CD8-positive, alpha-beta memory T cell (primary cell): ENCODE measurements at regions not wholly inside any gene's neighbourhood (a gene's known extent, or its start where the extent isn't known, plus 50 kb on each side); places are given as distances from the start of the nearest gene placed in this dataset.

Experiments
- CTCF ChIA-PET: fragments of 350-600 bp; sonication (Branson Sonifier 250); formaldehyde crosslinking; loops from one replicate; lab custom pipeline; 2021; ENCODE audit warnings: antibody characterized with exemption; lab: Charles Lee
- POLR2A ChIA-PET: fragments of 350-600 bp; sonication (Branson Sonifier 250); formaldehyde crosslinking; loops from one replicate; lab custom pipeline; 2021; ENCODE audit warnings: antibody characterized with exemption; lab: Charles Lee
- DNase-seq, 5 donors: peaks; one replicate each; pipeline versions ENCODE4 v3.0.0 to v3.0.0-alpha.2; 2020 to 2022; ENCODE audit warnings: mixed read lengths in 1 of 5
- H3K27ac ChIP-seq: one replicate; pipeline ENCODE4 v1.7.0; 2013; ENCODE audit warnings: low read depth, mild to moderate bottlenecking, low read length, moderate library complexity
- H3K27me3 ChIP-seq: 2 replicates; pipeline ENCODE4 v1.7.0; 2013; ENCODE audit warnings: low read length, mild to moderate bottlenecking; ENCODE audit not compliant: insufficient read depth, poor library complexity, severe bottlenecking
- H3K36me3 ChIP-seq: 2 replicates; pipeline ENCODE4 v1.7.0; 2013; ENCODE audit warnings: mild to moderate bottlenecking, low read length, moderate library complexity; ENCODE audit not compliant: insufficient read depth
- H3K4me1 ChIP-seq: 2 replicates; pipeline ENCODE4 v1.7.0; 2013; ENCODE audit warnings: mild to moderate bottlenecking, low read length, moderate library complexity; ENCODE audit not compliant: insufficient read depth
- H3K4me3 ChIP-seq: 2 replicates; pipeline ENCODE4 v1.7.0; 2013; ENCODE audit warnings: mild to moderate bottlenecking, low read length
- H3K9me3 ChIP-seq: 2 replicates; pipeline ENCODE4 v1.7.0; 2013; ENCODE audit warnings: mild to moderate bottlenecking, low read length
- H3K27ac Mint-ChIP-seq, 8 donors: one replicate each; pipeline ENCODE4 v1.8.0; 2020 to 2021; ENCODE audit warnings: mixed read lengths in 8 of 8, mild to moderate bottlenecking in 6 of 8, inconsistent platforms in 3 of 8, moderate library complexity in 3 of 8
- H3K27me3 Mint-ChIP-seq, 2 donors: one replicate each; pipeline ENCODE4 v1.8.0; 2020 to 2021; ENCODE audit warnings: mixed read lengths in 2 of 2, mild to moderate bottlenecking in 1 of 2, moderate library complexity in 1 of 2
- H3K36me3 Mint-ChIP-seq, 3 donors: one replicate each; pipeline ENCODE4 v1.8.0; 2020 to 2021; ENCODE audit warnings: mixed read lengths in 3 of 3, inconsistent platforms in 1 of 3, mild to moderate bottlenecking in 1 of 3
- H3K4me1 Mint-ChIP-seq, 3 donors: one replicate each; pipeline ENCODE4 v1.8.0; 2020 to 2021; ENCODE audit warnings: mixed read lengths in 3 of 3, inconsistent platforms in 1 of 3, mild to moderate bottlenecking in 1 of 3
- H3K4me3 Mint-ChIP-seq, 7 donors: one replicate each; pipeline ENCODE4 v1.8.0; 2020 to 2021; ENCODE audit warnings: mixed read lengths in 7 of 7, mild to moderate bottlenecking in 6 of 7, moderate library complexity in 4 of 7, inconsistent platforms in 2 of 7
- H3K9me3 Mint-ChIP-seq, 5 donors: one replicate each; pipeline ENCODE4 v1.8.0; 2020 to 2022; ENCODE audit warnings: mixed read lengths in 5 of 5, mild to moderate bottlenecking in 3 of 5, moderate library complexity in 2 of 5, inconsistent platforms in 1 of 5

DNA sequence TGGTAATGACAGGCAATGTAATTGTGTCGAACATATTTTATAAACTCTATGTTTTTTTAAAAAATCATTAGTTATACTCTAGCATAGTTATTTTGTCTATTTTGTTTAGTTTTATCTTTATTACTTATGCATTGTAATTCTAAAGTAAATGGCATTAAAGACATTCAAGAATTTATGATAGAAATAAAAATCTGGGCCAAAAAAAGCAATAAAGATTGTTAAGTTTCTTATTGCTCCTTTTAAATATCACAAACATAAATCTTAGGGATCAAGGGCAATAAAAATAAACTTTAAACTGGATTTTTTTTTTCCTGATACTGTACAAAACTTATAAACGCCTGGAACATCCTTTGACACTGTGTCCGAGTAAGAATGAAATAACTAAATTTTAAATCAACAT is 931.5 kb upstream of the EYS start:
- CTCF ChIA-PET: no interaction called here
- Histone ChIP-seq H3K4me3 (no peak overlapping the region), H3K27me3 (no peaks in the 10 kb centered on the region), H3K36me3 (no peaks in the 10 kb centered on the region), H3K4me1 (no peaks in the 10 kb centered on the region), H3K9me3 (no peaks in the 10 kb centered on the region), H3K27ac (no peak overlapping the region)
- Mint-ChIP-seq H3K4me1 (no peaks in the 10 kb centered on the region), H3K9me3 (peaks cover 0 to 18% (median 10%) of the 10 kb centered on the region in 5 donors), H3K27ac (no peak overlapping the region), H3K36me3 (no peaks in the 10 kb centered on the region), H3K27me3 (no peaks in the 10 kb centered on the region), H3K4me3 (no peak overlapping the region)
- DNase-seq: no peak
- POLR2A ChIA-PET: no interaction called here

DNA sequence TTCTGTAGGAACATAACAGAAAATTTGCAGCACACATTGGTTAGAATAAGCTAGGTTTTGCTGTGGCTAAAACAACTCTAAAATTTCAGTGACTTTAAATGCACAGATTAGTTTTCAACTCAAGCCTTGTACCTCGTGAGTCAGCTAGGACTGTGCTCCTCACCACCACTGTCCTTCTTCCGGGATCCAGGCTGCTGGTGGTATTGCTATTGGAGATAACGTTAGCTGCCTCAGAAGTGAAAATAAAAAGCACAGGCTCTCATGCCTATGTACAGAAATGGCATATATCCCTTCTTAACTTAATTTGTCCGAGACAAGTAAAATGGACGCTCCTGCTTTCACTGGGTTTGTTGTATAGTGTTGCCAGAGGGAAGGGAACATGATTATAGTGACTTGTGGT is 931.1 kb upstream of the EYS start:
- Histone ChIP-seq H3K27me3 (no peaks in the 10 kb centered on the region), H3K4me3 (no peak overlapping the region), H3K36me3 (no peaks in the 10 kb centered on the region), H3K27ac (no peak overlapping the region), H3K9me3 (no peaks in the 10 kb centered on the region), H3K4me1 (no peaks in the 10 kb centered on the region)
- no peaks in the 10 kb centered on the region for H3K4me1 Mint-ChIP-seq
- CTCF ChIA-PET: no interaction called here
- POLR2A ChIA-PET: no interaction called here
- H3K27me3 Mint-ChIP-seq: no peaks in the 10 kb centered on the region
- no peaks in the 10 kb centered on the region for H3K36me3 Mint-ChIP-seq
- no peak overlapping the region for H3K27ac Mint-ChIP-seq
- H3K4me3 Mint-ChIP-seq: no peak overlapping the region
- no peak for DNase-seq
- peaks cover 3 to 17% (median 11%) of the 10 kb centered on the region in 5 donors for H3K9me3 Mint-ChIP-seq

DNA sequence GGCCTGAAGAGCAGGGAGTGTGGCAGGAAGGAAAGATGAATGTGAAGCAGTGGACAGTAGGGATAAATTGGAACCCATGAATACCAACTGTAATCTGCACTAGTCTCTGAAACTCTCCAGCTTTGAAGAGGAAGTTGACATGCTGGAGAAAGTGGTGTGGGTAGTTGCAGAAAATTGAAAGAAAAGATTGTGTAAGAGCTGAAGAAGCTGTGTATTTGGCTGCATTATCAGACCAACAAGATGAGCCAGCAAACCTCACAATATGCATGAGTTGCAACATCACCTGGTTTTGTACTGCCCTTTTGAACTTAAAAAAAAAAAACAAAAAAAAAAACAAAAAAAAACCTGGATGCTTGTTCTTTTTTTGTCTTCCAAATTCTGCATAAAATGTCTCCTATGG is 921.9 kb upstream of the EYS start:
- no peak overlapping the region for H3K4me3 Mint-ChIP-seq
- H3K4me1 ChIP-seq: no peaks in the 10 kb centered on the region
- POLR2A ChIA-PET: no interaction called here
- H3K4me1 Mint-ChIP-seq: no peaks in the 10 kb centered on the region
- no peak for DNase-seq
- no peaks in the 10 kb centered on the region for H3K27me3 ChIP-seq
- no peak overlapping the region for H3K27ac Mint-ChIP-seq
- H3K36me3 ChIP-seq: no peaks in the 10 kb centered on the region
- no peaks in the 10 kb centered on the region for H3K27me3 Mint-ChIP-seq
- H3K9me3 Mint-ChIP-seq: peaks cover 8 to 27% (median 16%) of the 10 kb centered on the region in 5 donors
- H3K9me3 ChIP-seq: no peaks in the 10 kb centered on the region
- no peak overlapping the region for H3K4me3 ChIP-seq
- CTCF ChIA-PET: no interaction called here
- H3K27ac ChIP-seq: no peak overlapping the region
- H3K36me3 Mint-ChIP-seq: no peaks in the 10 kb centered on the region

DNA sequence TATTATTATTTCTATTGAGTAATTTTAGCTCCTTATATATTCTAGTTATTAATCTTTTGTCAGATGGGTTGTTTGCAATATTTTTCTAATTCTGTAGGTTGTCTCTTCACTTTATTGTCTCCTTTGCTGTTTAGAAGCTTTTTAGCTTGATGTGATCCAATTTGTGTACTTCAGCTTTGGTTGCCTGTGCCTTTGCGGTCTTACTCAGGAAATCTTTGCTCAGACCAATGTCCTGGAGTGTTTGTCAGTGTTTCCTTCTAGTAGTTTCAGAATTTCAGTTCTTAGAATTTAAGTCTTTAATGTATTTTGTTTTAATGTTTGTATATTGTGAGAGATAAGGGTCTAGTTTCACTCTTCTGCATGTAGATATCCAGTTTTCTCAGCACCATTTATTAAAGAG is 916.0 kb upstream of the EYS start:
- H3K4me3 Mint-ChIP-seq: no peak overlapping the region
- no peak overlapping the region for H3K27ac ChIP-seq
- H3K27me3 ChIP-seq: no peaks in the 10 kb centered on the region
- no peaks in the 10 kb centered on the region for H3K27me3 Mint-ChIP-seq
- no peaks in the 10 kb centered on the region for H3K36me3 ChIP-seq
- no peak overlapping the region for H3K4me3 ChIP-seq
- H3K9me3 Mint-ChIP-seq: peaks cover 6 to 23% (median 12%) of the 10 kb centered on the region in 5 donors
- H3K36me3 Mint-ChIP-seq: no peaks in the 10 kb centered on the region
- ChIA-PET POLR2A (no interaction called here), CTCF (no interaction called here)
- H3K9me3 ChIP-seq: no peaks in the 10 kb centered on the region
- no peak overlapping the region for H3K27ac Mint-ChIP-seq
- H3K4me1 Mint-ChIP-seq: no peaks in the 10 kb centered on the region
- DNase-seq: no peak
- H3K4me1 ChIP-seq: no peaks in the 10 kb centered on the region

DNA sequence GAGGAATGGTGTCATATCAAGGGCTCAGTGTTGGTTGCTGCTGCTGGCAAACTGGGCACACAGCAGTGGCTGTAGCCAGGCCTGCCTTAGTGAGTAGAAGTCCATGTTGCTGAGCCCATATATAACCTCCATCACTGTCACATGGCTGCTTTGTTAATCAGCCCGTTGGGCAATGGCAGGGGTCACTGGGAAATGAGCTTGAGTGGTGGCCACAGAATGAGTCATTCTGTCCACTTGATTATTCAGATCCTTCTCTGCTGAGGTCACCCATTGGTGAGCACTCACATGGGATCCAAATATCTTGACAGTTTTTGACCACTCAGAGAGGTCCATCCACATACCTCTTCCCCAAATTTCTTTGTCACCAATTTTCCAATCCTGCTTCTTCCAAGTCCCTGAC is 898.9 kb upstream of the EYS start:
- H3K27me3 ChIP-seq: no peaks in the 10 kb centered on the region
- H3K4me3 ChIP-seq: no peak overlapping the region
- Mint-ChIP-seq H3K27ac (no peak overlapping the region), H3K4me1 (no peaks in the 10 kb centered on the region), H3K27me3 (no peaks in the 10 kb centered on the region), H3K36me3 (no peaks in the 10 kb centered on the region), H3K9me3 (peaks cover 7 to 18% (median 9%) of the 10 kb centered on the region in 5 donors), H3K4me3 (no peak overlapping the region)
- ChIA-PET POLR2A (no interaction called here), CTCF (no interaction called here)
- no peak for DNase-seq
- H3K27ac ChIP-seq: no peak overlapping the region
- H3K4me1 ChIP-seq: no peaks in the 10 kb centered on the region
- no peaks in the 10 kb centered on the region for H3K9me3 ChIP-seq
- H3K36me3 ChIP-seq: no peaks in the 10 kb centered on the region

DNA sequence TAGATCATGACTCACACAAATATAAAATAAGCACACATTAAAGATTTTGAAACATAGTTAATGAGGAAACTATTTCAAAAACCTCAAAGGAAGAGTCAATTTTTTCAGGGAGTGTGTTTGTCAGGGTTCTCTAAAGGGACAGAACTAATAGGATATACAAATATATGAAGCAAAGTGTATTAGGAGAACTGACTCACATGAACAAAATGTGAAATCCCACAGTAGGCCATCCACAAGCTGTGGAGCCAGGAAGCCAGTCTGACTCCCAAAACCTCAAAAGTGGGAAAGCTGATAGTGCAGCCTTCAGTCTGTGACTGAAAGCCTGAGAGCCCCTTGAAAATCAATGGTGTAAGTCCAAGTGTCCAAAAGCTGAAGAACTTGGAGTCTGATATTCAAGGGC is 898.0 kb upstream of the EYS start:
- no peak for DNase-seq
- ChIA-PET POLR2A (no interaction called here), CTCF (no interaction called here)
- no peak overlapping the region for H3K4me3 ChIP-seq
- no peak overlapping the region for H3K27ac ChIP-seq
- H3K4me3 Mint-ChIP-seq: no peak overlapping the region
- H3K4me1 ChIP-seq: no peaks in the 10 kb centered on the region
- peaks cover 7 to 19% (median 9%) of the 10 kb centered on the region in 5 donors for H3K9me3 Mint-ChIP-seq
- H3K27me3 ChIP-seq: no peaks in the 10 kb centered on the region
- H3K36me3 Mint-ChIP-seq: no peaks in the 10 kb centered on the region
- no peaks in the 10 kb centered on the region for H3K36me3 ChIP-seq
- no peak overlapping the region for H3K27ac Mint-ChIP-seq
- H3K27me3 Mint-ChIP-seq: no peaks in the 10 kb centered on the region
- H3K9me3 ChIP-seq: no peaks in the 10 kb centered on the region
- no peaks in the 10 kb centered on the region for H3K4me1 Mint-ChIP-seq

DNA sequence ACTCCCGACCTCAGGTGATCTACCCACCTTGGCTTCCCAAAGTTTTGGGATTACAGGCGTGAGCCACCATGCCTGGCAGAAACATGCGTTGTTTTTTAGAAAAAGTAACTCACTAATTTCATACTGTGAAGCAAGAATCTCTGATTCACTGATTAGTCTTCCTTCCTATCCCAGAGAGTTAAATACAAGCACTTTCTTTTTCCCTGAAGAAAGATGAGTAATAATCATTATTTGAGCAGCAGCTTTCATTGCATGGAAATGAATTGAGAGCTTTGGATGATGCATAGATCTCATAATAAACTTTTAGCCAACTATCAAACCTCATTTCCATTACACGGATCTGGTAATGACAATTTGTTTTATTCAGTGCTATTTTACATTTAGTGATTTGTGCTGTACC is 892.5 kb upstream of the EYS start:
- Histone ChIP-seq H3K9me3 (no peaks in the 10 kb centered on the region), H3K36me3 (no peaks in the 10 kb centered on the region), H3K4me1 (no peaks in the 10 kb centered on the region), H3K27ac (no peak overlapping the region), H3K27me3 (no peaks in the 10 kb centered on the region), H3K4me3 (no peak overlapping the region)
- Mint-ChIP-seq H3K9me3 (peaks cover 10 to 29% (median 13%) of the 10 kb centered on the region in 5 donors), H3K4me1 (no peaks in the 10 kb centered on the region), H3K36me3 (no peaks in the 10 kb centered on the region), H3K27ac (no peak overlapping the region), H3K4me3 (no peak overlapping the region), H3K27me3 (no peaks in the 10 kb centered on the region)
- CTCF ChIA-PET: no interaction called here
- no peak for DNase-seq
- POLR2A ChIA-PET: no interaction called here

DNA sequence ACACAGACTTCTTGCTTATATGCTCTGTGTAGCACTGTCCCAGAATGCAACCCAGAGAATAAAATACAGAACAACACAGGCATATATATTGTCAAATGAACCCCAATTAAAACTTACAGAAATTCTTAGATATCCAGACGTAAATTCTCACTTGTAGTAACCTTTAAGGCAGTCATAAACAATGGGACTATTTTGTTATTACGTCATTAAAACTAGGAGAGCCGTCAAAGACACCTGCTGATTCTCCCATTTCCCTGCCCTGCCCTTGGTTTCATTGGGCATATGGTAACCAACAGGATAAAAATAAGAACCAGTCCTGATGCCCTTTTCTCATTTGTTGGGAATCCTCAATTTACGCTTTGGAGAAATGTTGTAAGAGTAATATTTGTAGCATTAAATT is 871.3 kb upstream of the EYS start:
- H3K9me3 Mint-ChIP-seq: peaks cover 0 to 29% (median 2%) of the 10 kb centered on the region in 5 donors
- Histone ChIP-seq H3K27ac (no peak overlapping the region), H3K4me1 (no peaks in the 10 kb centered on the region), H3K36me3 (no peaks in the 10 kb centered on the region), H3K4me3 (no peak overlapping the region), H3K27me3 (no peaks in the 10 kb centered on the region), H3K9me3 (no peaks in the 10 kb centered on the region)
- no peaks in the 10 kb centered on the region for H3K4me1 Mint-ChIP-seq
- CTCF ChIA-PET: no interaction called here
- no peak overlapping the region for H3K4me3 Mint-ChIP-seq
- no peak for DNase-seq
- no peaks in the 10 kb centered on the region for H3K27me3 Mint-ChIP-seq
- H3K36me3 Mint-ChIP-seq: no peaks in the 10 kb centered on the region
- POLR2A ChIA-PET: no interaction called here
- no peak overlapping the region for H3K27ac Mint-ChIP-seq

DNA sequence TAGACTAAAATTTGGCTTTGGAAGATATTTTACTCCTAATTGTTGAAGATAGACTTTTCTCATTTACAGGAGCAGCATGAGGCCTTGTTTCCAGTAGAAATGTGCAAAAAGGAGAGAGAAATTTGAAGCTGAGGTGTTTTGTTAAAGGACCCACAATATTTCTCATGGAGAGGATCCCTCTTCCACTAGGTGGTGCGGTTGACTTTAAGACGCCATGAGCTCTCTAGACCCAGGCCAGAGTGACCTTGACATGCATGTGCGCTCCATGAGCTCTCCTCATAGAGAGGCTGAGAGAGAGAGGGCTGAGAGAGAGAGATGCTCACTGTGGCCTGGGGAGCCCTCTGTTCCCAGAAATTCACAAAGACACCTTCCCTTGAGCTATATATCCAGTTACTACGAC is 861.2 kb upstream of the EYS start:
- Mint-ChIP-seq H3K4me3 (no peak overlapping the region), H3K4me1 (no peaks in the 10 kb centered on the region), H3K36me3 (no peaks in the 10 kb centered on the region), H3K27me3 (no peaks in the 10 kb centered on the region), H3K27ac (no peak overlapping the region), H3K9me3 (peaks cover 4 to 17% (median 11%) of the 10 kb centered on the region in 5 donors)
- DNase-seq: no peak
- no peaks in the 10 kb centered on the region for H3K9me3 ChIP-seq
- H3K27me3 ChIP-seq: no peaks in the 10 kb centered on the region
- H3K36me3 ChIP-seq: no peaks in the 10 kb centered on the region
- POLR2A ChIA-PET: no interaction called here
- CTCF ChIA-PET: no interaction called here
- H3K4me1 ChIP-seq: no peaks in the 10 kb centered on the region
- H3K4me3 ChIP-seq: no peak overlapping the region
- H3K27ac ChIP-seq: no peak overlapping the region
